ENCODE measurements at regions not wholly inside any gene's neighbourhood (a gene's known extent, or its start where the extent isn't known, plus 50 kb on each side); places are given as distances from the start of the nearest gene placed in this dataset.

DNA sequence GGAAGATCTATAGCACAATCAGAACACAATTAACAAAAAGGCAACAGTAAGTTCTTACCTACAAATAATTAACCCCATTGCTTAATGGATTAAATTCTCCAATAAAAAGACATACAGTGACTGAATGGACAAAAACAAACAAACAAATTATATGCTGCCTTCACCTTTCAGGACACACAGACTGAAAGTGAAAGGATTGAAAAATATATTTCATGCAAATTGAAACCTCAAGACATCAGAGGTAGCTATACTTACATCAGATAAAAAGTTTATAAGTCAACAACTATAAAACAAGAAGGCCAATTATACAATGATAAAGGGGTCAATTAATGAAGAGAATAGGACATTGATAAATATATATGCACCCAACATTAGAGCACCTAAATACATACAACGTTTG, 741.2 kb upstream of the FAM98A start:
- WGBS, 2 donors: 32 to 60% methylated on average over 1 of the region's 1 CpG
- Histone ChIP-seq H3K27me3 (no peaks in the 10 kb centered on the region), H3K4me1 (no peaks in the 10 kb centered on the region), H3K9me3 (no peaks in the 10 kb centered on the region), H3K4me3 (no peak overlapping the region), H3K27ac (no peak overlapping the region), H3K36me3 (replicated peaks in 1 of 2; ENCODE audit: insufficient read depth in 1 of 2, low read depth in 2 of 2) (no peaks in the 10 kb centered on the region)
- intact Hi-C loops (cut with DNase I): no loop called here
- ATAC-seq: no peak
- no peak for DNase-seq
- TF ChIP-seq, protein P1, sequence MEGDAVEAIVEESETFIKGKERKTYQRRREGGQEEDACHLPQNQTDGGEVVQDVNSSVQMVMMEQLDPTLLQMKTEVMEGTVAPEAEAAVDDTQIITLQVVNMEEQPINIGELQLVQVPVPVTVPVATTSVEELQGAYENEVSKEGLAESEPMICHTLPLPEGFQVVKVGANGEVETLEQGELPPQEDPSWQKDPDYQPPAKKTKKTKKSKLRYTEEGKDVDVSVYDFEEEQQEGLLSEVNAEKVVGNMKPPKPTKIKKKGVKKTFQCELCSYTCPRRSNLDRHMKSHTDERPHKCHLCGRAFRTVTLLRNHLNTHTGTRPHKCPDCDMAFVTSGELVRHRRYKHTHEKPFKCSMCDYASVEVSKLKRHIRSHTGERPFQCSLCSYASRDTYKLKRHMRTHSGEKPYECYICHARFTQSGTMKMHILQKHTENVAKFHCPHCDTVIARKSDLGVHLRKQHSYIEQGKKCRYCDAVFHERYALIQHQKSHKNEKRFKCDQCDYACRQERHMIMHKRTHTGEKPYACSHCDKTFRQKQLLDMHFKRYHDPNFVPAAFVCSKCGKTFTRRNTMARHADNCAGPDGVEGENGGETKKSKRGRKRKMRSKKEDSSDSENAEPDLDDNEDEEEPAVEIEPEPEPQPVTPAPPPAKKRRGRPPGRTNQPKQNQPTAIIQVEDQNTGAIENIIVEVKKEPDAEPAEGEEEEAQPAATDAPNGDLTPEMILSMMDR (IDR thresholded peaks at IDR 0.05): no peak
- TF ChIP-seq POLR2A (IDR thresholded peaks at IDR 0.05): no peak

DNA sequence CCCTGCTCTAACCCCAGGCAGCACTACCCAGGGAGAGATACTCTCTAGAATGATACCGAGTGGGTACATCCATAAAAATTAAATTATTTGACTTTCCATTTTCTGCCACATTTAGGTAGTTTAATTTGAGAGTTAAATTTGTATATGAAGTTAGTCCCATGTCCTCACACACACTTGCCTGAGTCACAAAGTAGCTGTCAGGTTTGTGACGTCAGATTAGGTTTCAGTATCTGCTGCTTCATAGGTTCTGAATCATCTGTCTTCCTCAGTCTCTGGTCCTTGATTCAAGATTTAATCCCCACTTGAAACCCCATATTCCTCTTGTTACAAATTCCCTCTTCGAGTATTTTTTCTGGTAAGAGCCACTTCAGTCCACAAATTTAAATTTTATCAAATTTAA, 738.6 kb upstream of the FAM98A start:
- no peaks in the 10 kb centered on the region for H3K4me1 ChIP-seq
- no peaks in the 10 kb centered on the region for H3K9me3 ChIP-seq
- intact Hi-C loops (cut with DNase I): no loop called here
- H3K27me3 ChIP-seq: no peaks in the 10 kb centered on the region
- TF ChIP-seq, protein P1 (IDR thresholded peaks at IDR 0.05): no peak
- TF ChIP-seq POLR2A (IDR thresholded peaks at IDR 0.05): no peak
- ATAC-seq: no peak
- 85 to 90% methylated on average over 3 of the region's 3 CpGs for WGBS, 2 donors
- H3K4me3 ChIP-seq: no peak overlapping the region
- no peak overlapping the region for H3K27ac ChIP-seq
- no peak for DNase-seq
- H3K36me3 ChIP-seq (replicated peaks in 1 of 2; ENCODE audit: insufficient read depth in 1 of 2, low read depth in 2 of 2): no peaks in the 10 kb centered on the region

DNA sequence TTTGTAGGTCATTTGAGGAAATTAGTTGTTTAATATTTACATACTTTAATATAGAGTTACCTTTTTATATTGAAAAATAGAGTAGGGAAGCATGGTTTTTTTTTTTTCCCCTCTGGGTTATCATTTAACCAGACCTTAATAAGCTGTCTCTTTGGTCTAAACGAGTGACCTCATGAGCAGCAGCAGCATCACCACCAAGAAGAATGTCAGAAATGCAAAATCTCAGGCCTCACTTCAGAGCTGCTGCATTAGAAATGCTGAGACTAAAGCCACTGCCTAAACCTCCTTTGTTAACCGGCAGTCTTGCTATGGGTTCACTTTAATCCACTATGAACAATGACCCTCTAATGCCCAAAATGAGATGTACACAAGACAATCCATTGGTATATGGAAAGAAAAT, 733.7 kb upstream of the FAM98A start:
- TF ChIP-seq, protein P1 (IDR thresholded peaks at IDR 0.05): no peak
- TF ChIP-seq POLR2A (IDR thresholded peaks at IDR 0.05): no peak
- Histone ChIP-seq H3K36me3 (replicated peaks in 1 of 2; ENCODE audit: insufficient read depth in 1 of 2, low read depth in 2 of 2) (no peaks in the 10 kb centered on the region), H3K4me1 (no peaks in the 10 kb centered on the region), H3K9me3 (no peaks in the 10 kb centered on the region), H3K4me3 (no peak overlapping the region), H3K27ac (no peak overlapping the region), H3K27me3 (no peaks in the 10 kb centered on the region)
- WGBS, 2 donors: 68 to 86% methylated on average over 2 of the region's 2 CpGs
- intact Hi-C loops (cut with DNase I): no loop called here
- DNase-seq (no peak), ATAC-seq (no peak)

DNA sequence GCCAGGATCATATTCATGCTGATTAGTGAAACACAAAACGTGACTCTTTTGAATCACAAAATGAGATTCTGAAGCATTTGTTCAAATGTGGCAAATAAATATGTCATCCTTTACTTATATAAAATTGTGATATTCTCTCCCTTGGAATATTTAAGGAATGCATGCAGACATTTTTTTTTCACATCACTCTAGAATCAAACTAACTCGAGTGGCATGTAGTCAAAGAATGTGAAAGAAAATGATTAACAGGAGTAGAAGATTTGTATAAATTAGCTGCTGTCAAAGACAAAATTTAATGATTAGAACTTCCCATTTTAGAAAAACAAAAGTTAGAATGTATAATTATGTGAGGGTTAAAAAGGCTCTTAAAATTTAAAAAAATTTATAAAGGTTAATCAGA, 721.0 kb upstream of the FAM98A start:
- Histone ChIP-seq H3K9me3 (no peaks in the 10 kb centered on the region), H3K4me3 (no peak overlapping the region), H3K27ac (no peak overlapping the region), H3K36me3 (replicated peaks in 1 of 2; ENCODE audit: insufficient read depth in 1 of 2, low read depth in 2 of 2) (no peaks in the 10 kb centered on the region), H3K27me3 (peaks cover 0 to 5% of the 10 kb centered on the region in 2 donors), H3K4me1 (no peaks in the 10 kb centered on the region)
- TF ChIP-seq, protein P1 (IDR thresholded peaks at IDR 0.05): no peak
- no peak for TF ChIP-seq POLR2A (IDR thresholded peaks at IDR 0.05)
- DNase-seq (no peak), ATAC-seq (no peak)
- intact Hi-C loops (cut with DNase I): no loop called here
- 76 to 84% methylated on average over 2 of the region's 2 CpGs for WGBS, 2 donors

DNA sequence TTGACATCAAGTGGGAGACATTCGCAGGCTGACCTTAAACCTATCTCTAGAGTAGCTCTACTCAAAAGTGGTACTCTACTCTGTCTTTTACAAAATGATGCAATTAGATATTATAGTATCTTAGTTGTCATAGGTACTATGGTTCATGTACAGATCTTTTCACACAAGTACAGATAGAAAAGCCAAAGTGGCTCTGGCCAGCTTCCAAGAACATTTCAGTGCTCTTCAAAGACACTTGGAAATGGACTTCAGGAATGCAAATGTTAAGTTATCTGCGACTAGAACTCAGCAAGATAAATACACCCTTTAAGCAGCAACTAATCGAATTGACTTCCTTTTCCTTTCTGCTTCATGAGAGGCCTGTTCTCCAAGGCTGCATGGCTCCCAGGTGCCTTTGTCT, 718.7 kb upstream of the FAM98A start:
- no peak overlapping the region for H3K27ac ChIP-seq
- DNase-seq (peak in 2 of 4 donors; percentile 7 to 11), ATAC-seq (no peak)
- H3K9me3 ChIP-seq: no peaks in the 10 kb centered on the region
- no peak overlapping the region for H3K4me3 ChIP-seq
- H3K36me3 ChIP-seq (replicated peaks in 1 of 2; ENCODE audit: insufficient read depth in 1 of 2, low read depth in 2 of 2): no peaks in the 10 kb centered on the region
- WGBS, 2 donors: 35 to 36% methylated on average over 3 of the region's 3 CpGs
- no peaks in the 10 kb centered on the region for H3K4me1 ChIP-seq
- H3K27me3 ChIP-seq: peaks cover 0 to 5% of the 10 kb centered on the region in 2 donors
- TF ChIP-seq, protein P1 (IDR thresholded peaks at IDR 0.05): no peak
- TF ChIP-seq POLR2A (IDR thresholded peaks at IDR 0.05): no peak
- intact Hi-C loops (cut with DNase I): no loop called here
